Kidney (tissue), 13 donors: ENCODE measurements at regions not wholly inside any gene's neighbourhood (a gene's known extent, or its start where the extent isn't known, plus 50 kb on each side); places are given as distances from the start of the nearest gene placed in this dataset.

Source experiments
- DNase-seq, 5 donors: peaks; one replicate each; pipeline ENCODE4 v3.0.0-alpha.2; 2013 to 2020
- FAIRE-seq: peaks from 2 replicates; lab custom pipeline; 2012; peaks lifted over from hg19 to GRCh38; lab: Jason Lieb, UNC
- H3K27ac ChIP-seq, 2 donors: one replicate each; pipeline ENCODE4 v1.7.0; 2013; ENCODE audit warnings: low read depth in 2 of 2, low read length in 2 of 2, inconsistent platforms in 1 of 2
- H3K27me3 ChIP-seq: one replicate; pipeline ENCODE4 v1.7.1; 2013; ENCODE audit warnings: low read length, inconsistent platforms; ENCODE audit not compliant: control insufficient read depth, insufficient read depth
- H3K36me3 ChIP-seq, 3 donors: one replicate each; pipeline versions ENCODE4 v1.7.0 to v1.7.1; 2013; ENCODE audit warnings: low read length in 3 of 3, control low read depth in 1 of 3, inconsistent platforms in 1 of 3; ENCODE audit not compliant: insufficient read depth in 3 of 3, control insufficient read depth in 2 of 3
- H3K4me1 ChIP-seq, 3 donors: one replicate each; pipeline versions ENCODE4 v1.7.0 to v1.7.1; 2013; ENCODE audit warnings: low read length in 3 of 3, inconsistent platforms in 1 of 3, low read depth in 1 of 3; ENCODE audit not compliant: control insufficient read depth in 2 of 3, insufficient read depth in 2 of 3
- H3K4me3 ChIP-seq, 3 donors: one replicate each; pipeline versions ENCODE4 v1.7.0 to v1.8.1; 2013; ENCODE audit warnings: low read length in 3 of 3, control low read depth in 1 of 3, inconsistent platforms in 1 of 3
- H3K9ac ChIP-seq, 3 donors: one replicate each; pipeline versions ENCODE4 v1.7.0 to v1.7.1; 2013; ENCODE audit warnings: low read length in 3 of 3, control low read depth in 1 of 3, inconsistent platforms in 1 of 3
- H3K9me3 ChIP-seq, 3 donors: one replicate each; pipeline versions ENCODE4 v1.7.0 to v1.7.1; 2013; ENCODE audit warnings: low read length in 3 of 3, control low read depth in 1 of 3, inconsistent platforms in 1 of 3; ENCODE audit not compliant: control insufficient read depth in 2 of 3, insufficient read depth in 1 of 3
- intact Hi-C: fragments of 100-400 bp; cut with DNase I; formaldehyde crosslinking; loops from one replicate; pipeline ENCODE4 v1.11.1; 2022
- TF ChIP-seq, protein P1 (sequence below): IDR thresholded peaks from 3 replicates; pipeline ENCODE4 v1.5.1; 2012; ENCODE audit warnings: mild to moderate bottlenecking, moderate library complexity, borderline replicate concordance; ENCODE audit not compliant: insufficient read depth; ENCODE audit errors: extremely low read depth
- donor health status: control.
- donor health status: control.
- donor health status: control.
- donor health status: control.
- donor health status: control.
- donor health status: DM: yes; HTN: yes; CAD: no.
- donor health status: Normal renal cell carcinoma (clear cell type).

DNA sequence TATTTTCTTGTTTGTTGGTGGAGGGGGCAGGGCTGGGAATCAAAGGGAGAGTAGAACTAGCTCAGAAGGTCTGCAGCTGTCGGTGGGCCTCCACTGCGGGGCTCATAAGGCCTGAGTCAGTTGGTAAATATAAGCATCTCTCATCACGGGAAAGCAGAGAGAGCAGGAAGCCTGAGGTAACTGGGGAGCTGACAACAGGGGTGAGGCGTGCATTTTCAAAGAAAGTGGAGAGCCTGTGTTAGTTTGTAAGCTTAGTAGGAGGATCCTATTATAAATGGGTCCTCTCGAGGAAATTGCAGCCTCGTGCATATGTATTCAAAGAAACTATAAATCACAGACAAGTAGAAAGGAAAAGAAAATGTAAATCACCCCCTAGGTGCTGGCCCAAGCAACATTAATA lies 221.0 kb upstream of the CDH13 start:
- DNase-seq (no peak), FAIRE-seq (no peak)
- intact Hi-C loops = no loop called here
- no peaks in the 10 kb centered on the region for H3K4me1 ChIP-seq
- no peak overlapping the region for H3K9ac ChIP-seq
- H3K27ac ChIP-seq = no peak overlapping the region
- TF ChIP-seq, protein P1, sequence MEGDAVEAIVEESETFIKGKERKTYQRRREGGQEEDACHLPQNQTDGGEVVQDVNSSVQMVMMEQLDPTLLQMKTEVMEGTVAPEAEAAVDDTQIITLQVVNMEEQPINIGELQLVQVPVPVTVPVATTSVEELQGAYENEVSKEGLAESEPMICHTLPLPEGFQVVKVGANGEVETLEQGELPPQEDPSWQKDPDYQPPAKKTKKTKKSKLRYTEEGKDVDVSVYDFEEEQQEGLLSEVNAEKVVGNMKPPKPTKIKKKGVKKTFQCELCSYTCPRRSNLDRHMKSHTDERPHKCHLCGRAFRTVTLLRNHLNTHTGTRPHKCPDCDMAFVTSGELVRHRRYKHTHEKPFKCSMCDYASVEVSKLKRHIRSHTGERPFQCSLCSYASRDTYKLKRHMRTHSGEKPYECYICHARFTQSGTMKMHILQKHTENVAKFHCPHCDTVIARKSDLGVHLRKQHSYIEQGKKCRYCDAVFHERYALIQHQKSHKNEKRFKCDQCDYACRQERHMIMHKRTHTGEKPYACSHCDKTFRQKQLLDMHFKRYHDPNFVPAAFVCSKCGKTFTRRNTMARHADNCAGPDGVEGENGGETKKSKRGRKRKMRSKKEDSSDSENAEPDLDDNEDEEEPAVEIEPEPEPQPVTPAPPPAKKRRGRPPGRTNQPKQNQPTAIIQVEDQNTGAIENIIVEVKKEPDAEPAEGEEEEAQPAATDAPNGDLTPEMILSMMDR = no peak
- H3K27me3 ChIP-seq = no peaks in the 10 kb centered on the region
- no peaks in the 10 kb centered on the region for H3K9me3 ChIP-seq
- no peaks in the 10 kb centered on the region for H3K36me3 ChIP-seq
- no peak overlapping the region for H3K4me3 ChIP-seq

DNA sequence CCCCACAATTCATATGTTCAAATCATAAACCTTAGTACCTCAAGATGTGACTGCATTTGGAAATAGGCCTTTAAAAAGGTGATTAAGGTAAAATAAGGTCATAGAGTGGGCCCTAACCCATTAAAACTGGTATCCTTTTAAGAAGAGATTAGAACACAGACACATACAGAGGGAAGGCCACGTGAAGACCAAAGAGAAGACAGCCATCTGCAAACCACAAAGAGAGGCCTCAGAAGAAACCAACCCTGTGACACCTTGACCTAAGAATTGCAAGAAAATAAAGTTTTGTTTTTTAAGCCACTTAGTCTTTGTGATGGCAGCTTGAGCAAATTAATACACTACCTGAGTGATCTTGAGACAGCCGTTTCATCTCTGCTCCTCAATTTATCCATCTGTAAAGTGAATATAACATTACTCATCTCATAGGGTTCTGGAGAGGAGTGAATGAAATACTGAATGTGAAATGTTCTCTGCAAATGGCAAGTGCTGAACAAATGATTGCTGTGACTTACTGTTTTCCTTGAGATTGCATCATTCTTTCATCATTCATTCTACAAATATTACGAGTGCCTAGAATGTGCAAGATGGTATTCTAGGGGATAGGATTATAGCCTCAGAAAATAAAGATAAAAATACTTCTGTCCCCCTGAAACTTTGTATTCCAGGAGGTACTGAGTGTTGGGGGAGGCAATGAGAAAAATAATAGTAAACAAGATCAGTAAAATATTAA lies 222.0 kb upstream of the CDH13 start:
- H3K4me3 ChIP-seq = no peak overlapping the region
- H3K9ac ChIP-seq = no peak overlapping the region
- no peaks in the 10 kb centered on the region for H3K36me3 ChIP-seq
- no peak for FAIRE-seq
- H3K9me3 ChIP-seq = no peaks in the 10 kb centered on the region
- TF ChIP-seq, protein P1 = no peak
- no peak overlapping the region for H3K27ac ChIP-seq
- H3K27me3 ChIP-seq = no peaks in the 10 kb centered on the region
- DNase-seq = no peak
- intact Hi-C loops = no loop called here
- H3K4me1 ChIP-seq = no peaks in the 10 kb centered on the region

DNA sequence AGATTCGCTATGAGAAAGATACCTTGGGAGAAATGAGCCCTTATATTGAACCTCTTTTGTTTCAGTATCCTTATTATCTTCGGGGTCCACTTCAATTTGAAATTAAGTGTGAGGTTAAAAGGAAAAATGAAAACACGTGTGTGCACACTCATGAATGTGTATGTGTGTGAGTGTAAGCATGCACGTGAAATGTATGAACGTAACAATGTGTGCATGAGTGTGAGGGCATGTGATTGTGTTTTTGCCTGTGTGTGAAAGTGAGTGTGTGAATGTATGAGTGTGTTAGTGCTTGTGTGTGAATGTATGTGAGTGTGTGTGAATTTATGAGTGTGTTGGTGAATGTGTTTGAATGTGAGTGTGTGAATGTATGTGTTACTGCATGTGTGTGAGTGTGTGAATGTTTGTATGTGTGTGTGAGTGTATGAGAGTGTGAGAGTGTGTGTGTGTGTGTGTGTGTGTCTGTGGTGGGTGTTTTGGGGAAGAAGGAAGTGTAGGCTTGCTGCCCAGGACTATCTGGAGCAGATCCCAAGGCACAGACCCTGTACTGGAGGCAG lies 224.0 kb upstream of the CDH13 start:
- Histone ChIP-seq H3K27ac (no peak overlapping the region), H3K4me3 (no peak overlapping the region), H3K27me3 (no peaks in the 10 kb centered on the region), H3K9ac (no peak overlapping the region), H3K9me3 (no peaks in the 10 kb centered on the region), H3K4me1 (no peaks in the 10 kb centered on the region), H3K36me3 (no peaks in the 10 kb centered on the region)
- intact Hi-C loops = no loop called here
- DNase-seq (no peak), FAIRE-seq (no peak)
- TF ChIP-seq, protein P1 = no peak
